ENCODE measurements at regions not wholly inside any gene's neighbourhood (a gene's known extent, or its start where the extent isn't known, plus 50 kb on each side); places are given as distances from the start of the nearest gene placed in this dataset.
"Not testable (repeated sequence)": the region's sequence is repeated elsewhere in the genome, so short reads cannot be mapped to it uniquely, and the experiment has no call there.

GRCh38 chr9:64499541-64499940 lies 785.5 kb downstream of the FOXD4L5 start:
- not testable (repeated sequence) for DNase-seq (ENCODE audit: low spot score)

DNA sequence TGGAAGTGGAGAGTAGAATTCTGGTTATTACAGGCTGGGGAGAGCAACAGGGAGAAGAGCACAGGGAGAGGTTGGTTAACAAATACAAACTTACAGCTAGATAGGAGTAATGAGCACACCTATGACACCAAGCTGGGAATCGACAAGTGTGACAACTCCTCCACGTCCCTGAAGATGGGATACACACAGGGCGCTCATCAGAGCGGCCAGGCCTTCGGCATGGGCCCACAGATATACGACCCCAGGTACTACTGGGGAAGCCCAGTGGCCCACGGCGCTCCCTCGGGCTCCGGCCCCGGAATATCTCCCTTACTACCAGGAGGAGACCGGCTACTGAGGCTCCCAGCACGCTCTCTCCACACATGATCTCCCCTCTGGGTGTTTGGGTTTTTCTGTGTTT lies 786.6 kb downstream of the FOXD4L5 start:
- DNase-seq (ENCODE audit: low spot score), result not testable (repeated sequence)

DNA sequence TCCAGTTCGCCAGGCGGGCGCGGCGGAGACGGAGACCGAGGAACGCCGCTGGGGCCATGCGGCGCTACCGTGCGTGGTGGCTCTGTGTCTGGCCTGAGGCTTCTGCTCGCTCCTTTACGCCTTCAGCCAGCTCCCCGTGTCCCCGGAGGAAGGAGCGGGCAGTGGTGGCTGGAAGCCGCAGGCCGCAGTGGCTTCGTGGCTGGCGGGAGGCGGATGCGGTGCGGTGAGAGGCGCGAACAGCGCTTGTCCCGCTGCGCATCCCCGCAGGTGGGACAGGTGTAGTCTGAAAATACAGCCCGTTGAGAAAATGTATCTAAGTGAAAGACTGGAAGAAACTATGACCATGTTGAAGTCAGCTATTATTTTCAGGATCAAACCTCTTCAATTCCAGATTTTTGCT lies 796.5 kb downstream of the FOXD4L5 start:
- DNase-seq (ENCODE audit: low spot score), result not testable (repeated sequence)

DNA sequence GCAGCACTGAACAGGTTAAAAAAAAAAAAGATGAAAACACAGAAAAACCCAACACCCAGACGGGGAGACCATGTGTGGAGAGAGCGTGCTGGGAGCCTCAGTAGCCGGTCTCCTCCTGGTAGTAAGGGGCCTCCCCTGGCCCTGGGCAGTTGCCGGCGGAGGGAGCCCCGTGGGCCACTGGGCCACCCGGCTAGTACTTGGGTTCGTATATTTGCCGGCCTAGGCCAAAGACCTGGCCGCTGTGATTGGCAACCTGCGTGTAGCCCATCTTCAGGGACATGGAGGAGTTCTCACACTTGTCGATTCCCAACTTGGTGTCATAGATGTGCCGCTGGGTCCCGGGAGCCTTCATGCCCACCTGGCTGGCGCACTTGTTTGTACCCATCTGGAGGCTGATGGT lies 798.9 kb downstream of the FOXD4L5 start:
- DNase-seq (ENCODE audit: low spot score), result not testable (repeated sequence)

- DNase-seq (ENCODE audit: low spot score), result not testable (repeated sequence)
Measured at GRCh38 chr9:64479095-64479494, 805.9 kb downstream of the FOXD4L5 start.

DNA sequence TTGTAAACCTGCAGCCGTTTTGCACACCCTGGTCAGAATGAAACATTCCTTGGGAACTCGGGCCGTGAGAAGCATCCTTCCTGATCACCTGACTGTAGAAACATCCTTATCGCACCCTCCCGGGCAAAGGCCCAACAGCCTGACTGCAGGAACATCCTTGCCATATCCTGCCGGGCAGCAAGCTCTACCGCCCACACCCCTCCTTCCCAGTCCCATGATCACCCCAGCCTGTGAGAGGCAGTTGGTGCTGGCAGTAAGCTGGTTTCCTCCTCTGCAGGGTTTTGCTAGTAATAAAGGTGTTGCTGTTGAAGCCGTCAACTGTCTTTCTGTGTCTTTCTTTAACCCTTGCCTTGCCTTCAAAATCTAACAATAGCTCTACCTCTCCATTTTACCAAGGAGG lies 816.1 kb downstream of the FOXD4L5 start:
- DNase-seq (ENCODE audit: low spot score), result not testable (repeated sequence)

DNA sequence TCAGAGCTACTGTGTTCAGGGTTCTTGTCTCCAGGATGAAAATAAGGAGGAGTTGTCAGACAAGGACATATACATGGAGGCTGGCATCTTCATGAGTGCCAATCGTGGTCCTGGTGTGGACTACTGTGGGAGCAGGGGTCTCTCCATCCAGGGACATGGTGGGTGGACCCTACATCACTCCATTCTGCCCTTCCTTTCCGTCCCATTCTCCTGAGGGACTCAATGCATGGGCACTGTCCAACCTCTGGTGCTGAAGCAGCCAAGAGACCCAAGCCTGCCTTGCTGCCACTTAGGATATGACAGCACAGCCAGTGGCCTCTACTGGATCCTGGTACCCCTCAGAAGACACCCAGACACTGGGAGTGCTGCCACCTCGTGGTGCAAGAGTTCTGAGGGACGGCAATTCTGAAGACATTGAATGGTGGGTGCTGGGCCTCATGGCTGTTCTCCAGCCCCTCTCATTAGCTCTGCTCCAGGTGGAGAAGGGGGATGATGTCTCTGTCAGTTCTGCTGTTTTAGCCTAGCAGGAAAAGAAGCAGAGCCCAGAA lies 818.9 kb downstream of the FOXD4L5 start:
- DNase-seq (ENCODE audit: low spot score), result not testable (repeated sequence)

DNA sequence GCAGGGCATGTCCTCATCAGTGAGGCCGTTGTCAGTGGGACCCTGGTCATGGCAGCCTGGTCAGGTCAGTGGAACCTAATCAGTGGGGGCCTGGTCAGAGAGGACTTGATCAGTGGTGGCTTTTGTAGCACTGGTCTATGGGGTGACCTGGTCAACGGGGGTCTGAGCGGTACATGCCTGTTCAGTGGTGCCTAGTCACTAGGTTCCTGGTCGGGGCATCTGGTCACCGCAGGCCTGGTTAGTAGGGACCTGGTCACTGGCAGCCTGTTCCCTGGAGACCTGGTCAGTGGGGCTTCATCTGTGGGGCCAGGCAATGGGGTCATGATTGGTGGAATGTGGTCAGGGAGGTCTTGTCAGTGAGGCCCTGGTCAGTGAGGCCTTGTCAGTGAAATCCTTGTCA lies 823.1 kb downstream of the FOXD4L5 start:
- not testable (repeated sequence) for DNase-seq (ENCODE audit: low spot score)

GRCh38 chr9:64458642-64459041 lies 826.4 kb downstream of the FOXD4L5 start:
- not testable (repeated sequence) for DNase-seq (ENCODE audit: low spot score)

- not testable (repeated sequence) for DNase-seq (ENCODE audit: low spot score)
Measured at GRCh38 chr9:64455107-64455648, 829.8 kb downstream of the FOXD4L5 start.

GRCh38 chr9:64452134-64452533 lies 832.9 kb downstream of the FOXD4L5 start:
- DNase-seq (ENCODE audit: low spot score), result peak; percentile 0

DNA sequence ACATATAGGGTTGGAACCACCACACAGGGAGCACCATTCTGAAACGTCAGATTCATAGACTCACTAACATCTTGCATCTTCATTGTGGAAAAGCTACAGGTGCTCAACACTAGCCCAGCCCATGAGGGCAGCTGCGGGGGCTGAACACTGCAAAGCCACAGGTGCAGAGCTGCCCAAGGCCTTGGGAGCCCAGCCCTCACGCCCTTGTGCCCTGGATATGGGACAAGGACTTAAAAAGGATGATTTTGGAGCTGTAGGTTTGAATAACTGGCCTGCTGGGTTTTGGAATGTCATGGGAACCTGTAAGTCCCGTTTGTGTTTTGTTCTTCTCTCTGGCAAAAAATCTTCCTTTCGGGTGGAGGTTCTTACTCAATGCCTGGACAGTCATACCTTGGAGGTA lies 834.4 kb downstream of the FOXD4L5 start:
- DNase-seq (ENCODE audit: low spot score), result not testable (repeated sequence)

GRCh38 chr9:64449025-64449424 lies 836.0 kb downstream of the FOXD4L5 start:
- not testable (repeated sequence) for DNase-seq (ENCODE audit: low spot score)

DNA sequence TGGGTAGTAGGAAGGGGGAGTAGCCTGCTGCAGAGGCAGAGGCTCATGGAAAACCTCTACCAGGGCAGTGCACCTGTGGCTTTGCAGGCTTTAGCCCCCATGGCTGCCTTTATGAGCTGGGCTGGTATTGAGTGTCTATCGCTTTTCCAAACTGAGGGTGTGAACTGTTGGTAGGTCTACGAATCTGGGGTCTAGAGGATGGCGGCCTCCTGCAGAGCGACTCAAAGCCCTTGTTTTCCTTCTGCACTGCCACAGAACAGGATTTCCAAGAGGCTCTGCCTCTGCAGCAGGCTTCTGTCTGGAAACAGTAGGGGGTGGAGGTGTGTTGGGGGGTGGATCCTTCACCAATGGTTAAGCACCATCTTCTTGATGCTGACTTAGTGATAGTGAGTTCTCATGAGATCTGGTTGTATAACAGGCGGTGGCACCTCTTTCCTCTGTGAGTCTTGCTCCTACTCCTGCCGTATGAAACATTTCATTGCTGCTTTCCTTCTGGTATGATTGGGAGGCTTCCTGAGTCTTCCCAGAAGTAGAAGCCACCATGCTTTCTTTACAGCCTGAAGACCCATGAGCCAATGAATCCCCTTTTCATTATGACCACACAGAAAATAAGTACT lies 840.0 kb downstream of the FOXD4L5 start:
- not testable (repeated sequence) for DNase-seq (ENCODE audit: low spot score)

- DNase-seq (ENCODE audit: low spot score), result not testable (repeated sequence)
Measured at GRCh38 chr9:64439747-64440146, 845.3 kb downstream of the FOXD4L5 start.
